Vagina (tissue), 2 donors: ENCODE measurements at regions not wholly inside any gene's neighbourhood (a gene's known extent, or its start where the extent isn't known, plus 50 kb on each side); places are given as distances from the start of the nearest gene placed in this dataset.
"Not testable (repeated sequence)": the region's sequence is repeated elsewhere in the genome, so short reads cannot be mapped to it uniquely, and the experiment has no call there.

Experiments used
- CTCF ChIP-seq, 3 experiments: fragments of 450-650 bp in 2 of 3; fragments of 200-600 bp in 1 of 3; sonication (generic) in 1 of 3; IDR thresholded peaks; one replicate each; pipeline ENCODE4 v1.5.1; 2017 to 2019; ENCODE audit warnings: antibody characterized with exemption in 3 of 3, mild to moderate bottlenecking in 2 of 3, moderate library complexity in 2 of 3
- POLR2A ChIP-seq, 2 donors: fragments of 450-650 bp; IDR thresholded peaks; one replicate each; pipeline ENCODE4 v1.6.1; 2017; ENCODE audit warnings: antibody characterized with exemption in 2 of 2, mild to moderate bottlenecking in 2 of 2, moderate library complexity in 2 of 2
- POLR2AphosphoS5 ChIP-seq, 2 donors: sonication (generic); formaldehyde crosslinking; IDR thresholded peaks; one replicate each; pipeline ENCODE4 v1.9.0; 2017; ENCODE audit warnings: antibody characterized with exemption in 2 of 2, mild to moderate bottlenecking in 2 of 2, low read depth in 1 of 2; ENCODE audit not compliant: insufficient read depth in 1 of 2

GRCh38 chr16:29200681-29201080 is 205.8 kb downstream of the NPIPB11 start:
- TF ChIP-seq CTCF (IDR thresholded peaks at IDR 0.05); POLR2A (IDR thresholded peaks at IDR 0.05); POLR2AphosphoS5 (IDR thresholded peaks at IDR 0.05; ENCODE audit: insufficient read depth in 1 of 2, low read depth in 1 of 2): not testable (repeated sequence)
